Adipocyte (in vitro differentiated cells): ENCODE measurements at regions not wholly inside any gene's neighbourhood (a gene's known extent, or its start where the extent isn't known, plus 50 kb on each side); places are given as distances from the start of the nearest gene placed in this dataset.

Source experiments
- DNase-seq: peaks from one replicate; pipeline ENCODE4 v3.0.0-alpha.2; 2015; ENCODE audit warnings: low read depth
- H3K27me3 ChIP-seq: replicated peaks from 2 replicates; pipeline ENCODE4 v1.7.0; 2013; ENCODE audit warnings: mild to moderate bottlenecking, low read length, moderate library complexity; ENCODE audit not compliant: control insufficient read depth, insufficient read depth
- H3K36me3 ChIP-seq: 2 replicates; pipeline ENCODE4 v1.7.0; 2013; ENCODE audit warnings: low read length, mild to moderate bottlenecking, moderate library complexity; ENCODE audit not compliant: control insufficient read depth, insufficient read depth, severe bottlenecking
- H3K4me1 ChIP-seq: 2 replicates; pipeline ENCODE4 v1.7.0; 2013; ENCODE audit warnings: mild to moderate bottlenecking, low read length, moderate library complexity; ENCODE audit not compliant: control insufficient read depth, insufficient read depth
- H3K4me3 ChIP-seq: 2 replicates; pipeline ENCODE4 v1.7.0; 2013; ENCODE audit warnings: mild to moderate bottlenecking, low read length, moderate library complexity
- H3K9ac ChIP-seq: 2 replicates; pipeline ENCODE4 v1.7.0; 2013; ENCODE audit warnings: mild to moderate bottlenecking, low read length, moderate library complexity
- H3K9me3 ChIP-seq: 2 replicates; pipeline ENCODE4 v1.7.0; 2013; ENCODE audit warnings: mild to moderate bottlenecking, low read length, moderate library complexity; ENCODE audit not compliant: control insufficient read depth

DNA sequence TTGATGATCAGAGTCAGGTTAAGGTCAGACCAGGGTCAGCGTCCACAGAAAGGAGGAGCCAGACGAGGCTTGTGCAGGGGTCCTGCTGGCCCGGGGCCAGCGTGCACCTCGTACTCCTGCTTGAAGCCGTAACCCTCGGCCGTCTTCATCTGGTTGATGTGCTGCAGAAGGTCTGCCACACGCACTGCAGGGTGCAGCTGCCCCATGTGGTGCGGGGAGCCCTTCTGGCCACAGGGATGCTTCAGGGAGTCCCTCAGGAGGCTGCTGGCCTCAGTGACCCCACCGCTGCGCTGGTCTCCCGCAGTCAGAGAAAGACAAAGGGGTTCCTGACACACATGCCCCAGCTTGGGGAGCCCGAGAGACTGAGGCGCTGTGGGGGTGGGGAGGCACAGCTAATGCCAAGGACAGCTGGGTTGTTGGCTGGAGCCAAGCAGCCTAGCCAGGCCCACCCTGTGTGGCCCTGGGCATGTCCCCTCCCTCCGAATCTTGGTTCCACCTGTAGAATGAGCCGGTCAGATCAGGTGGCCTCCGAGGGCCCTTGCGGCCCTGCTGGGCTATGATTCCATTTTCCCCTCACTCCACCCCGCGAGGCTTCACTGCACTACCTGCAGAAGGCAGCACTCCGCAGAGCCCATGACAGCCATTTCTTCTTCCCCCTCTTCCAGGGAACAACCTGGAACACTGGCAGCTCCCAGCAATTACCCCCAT, 251.9 kb downstream of the PTPRU start:
- H3K27me3 ChIP-seq = peaks cover 30% of the 10 kb centered on the region
- H3K9ac ChIP-seq = no peak overlapping the region
- H3K4me3 ChIP-seq = no peak overlapping the region
- H3K9me3 ChIP-seq = no peaks in the 10 kb centered on the region
- no peaks in the 10 kb centered on the region for H3K4me1 ChIP-seq
- no peak for DNase-seq
- no peaks in the 10 kb centered on the region for H3K36me3 ChIP-seq

DNA sequence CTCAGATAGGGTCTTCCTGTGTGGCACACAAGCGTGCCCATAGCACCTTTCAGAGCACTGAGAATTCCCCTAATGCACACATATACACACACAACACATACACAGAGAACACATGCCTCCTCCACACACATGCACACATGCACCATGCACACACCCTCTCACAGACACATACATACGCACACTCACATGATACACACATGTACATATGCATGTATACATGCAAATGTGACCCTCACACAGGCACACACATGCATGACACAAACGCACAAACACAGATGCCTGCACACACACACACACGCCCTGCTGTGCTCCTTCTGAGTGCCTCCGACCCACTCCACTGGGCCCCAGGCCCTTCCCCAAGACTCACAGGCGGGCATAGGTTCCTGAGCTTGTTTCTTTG, 251.0 kb downstream of the PTPRU start:
- no peaks in the 10 kb centered on the region for H3K36me3 ChIP-seq
- H3K4me1 ChIP-seq = no peaks in the 10 kb centered on the region
- peaks cover 35% of the 10 kb centered on the region for H3K27me3 ChIP-seq
- H3K9ac ChIP-seq = no peak overlapping the region
- no peak for DNase-seq
- no peak overlapping the region for H3K4me3 ChIP-seq
- H3K9me3 ChIP-seq = no peaks in the 10 kb centered on the region

DNA sequence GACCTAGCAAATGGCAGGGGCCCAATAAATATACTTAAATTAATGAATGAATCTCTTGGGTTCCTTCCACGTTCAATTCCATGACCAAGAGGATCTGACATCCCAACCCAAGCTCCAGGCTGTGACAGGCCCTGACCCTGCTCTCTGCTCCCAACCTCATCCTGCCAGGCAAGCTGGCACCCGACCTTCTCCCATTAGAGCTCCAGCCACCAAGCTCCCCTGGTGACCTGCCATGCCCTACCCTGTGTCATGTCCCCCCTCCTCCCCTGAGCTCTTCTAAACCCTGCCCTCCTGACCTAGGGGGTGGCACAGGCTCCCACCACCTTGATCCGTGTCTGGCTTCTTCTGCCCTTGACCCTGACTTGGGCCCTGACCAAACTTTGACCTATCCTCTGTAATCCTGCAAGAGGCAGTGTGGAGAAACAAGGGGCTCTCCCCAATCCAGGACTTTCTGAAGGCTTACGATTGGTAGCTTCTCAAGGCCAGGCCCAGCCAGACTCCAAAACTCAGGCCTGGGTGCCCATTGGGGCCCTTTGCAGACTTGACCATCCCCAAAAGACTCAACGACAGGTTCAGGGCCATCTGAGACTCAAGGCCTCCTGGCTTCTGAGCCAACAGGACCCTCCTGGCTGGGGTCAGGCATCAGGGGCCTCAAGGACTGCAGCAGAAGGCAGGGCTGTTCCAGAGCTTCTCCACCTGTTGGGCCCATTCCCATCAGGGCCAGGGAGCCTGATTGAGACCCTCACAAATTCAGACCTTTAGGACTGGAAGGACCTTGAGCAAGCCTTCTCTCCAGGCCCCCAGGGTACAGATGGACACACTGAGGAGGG, 249.0 kb downstream of the PTPRU start:
- H3K4me3 ChIP-seq = no peak overlapping the region
- H3K9me3 ChIP-seq = peaks cover 3% of the 10 kb centered on the region
- H3K36me3 ChIP-seq = no peaks in the 10 kb centered on the region
- peaks cover 41% of the 10 kb centered on the region for H3K27me3 ChIP-seq
- no peak overlapping the region for H3K9ac ChIP-seq
- H3K4me1 ChIP-seq = no peaks in the 10 kb centered on the region
- no peak for DNase-seq

DNA sequence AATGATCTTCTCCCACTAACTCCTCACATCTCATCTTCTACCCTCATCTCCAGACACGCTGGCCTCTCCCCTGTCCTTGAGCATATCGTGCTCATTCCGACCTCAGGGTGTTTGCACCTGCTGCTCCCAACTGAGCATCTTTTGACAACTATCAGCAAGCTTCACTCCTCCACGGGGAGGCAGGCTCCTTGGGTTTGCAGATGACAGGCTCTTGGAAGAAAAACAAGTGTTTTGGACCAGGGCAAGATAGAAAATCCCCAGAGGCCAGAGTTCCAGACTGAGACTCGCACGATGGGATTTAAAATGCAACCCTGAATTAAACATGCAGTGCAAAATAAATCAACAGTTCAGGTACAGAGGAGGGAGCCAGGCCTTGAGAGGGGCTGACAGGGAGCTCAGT, 246.7 kb downstream of the PTPRU start:
- H3K9ac ChIP-seq = no peak overlapping the region
- DNase-seq = no peak
- H3K27me3 ChIP-seq = peaks cover 36% of the 10 kb centered on the region
- no peaks in the 10 kb centered on the region for H3K4me1 ChIP-seq
- no peak overlapping the region for H3K4me3 ChIP-seq
- H3K9me3 ChIP-seq = peaks cover 3% of the 10 kb centered on the region
- no peaks in the 10 kb centered on the region for H3K36me3 ChIP-seq

DNA sequence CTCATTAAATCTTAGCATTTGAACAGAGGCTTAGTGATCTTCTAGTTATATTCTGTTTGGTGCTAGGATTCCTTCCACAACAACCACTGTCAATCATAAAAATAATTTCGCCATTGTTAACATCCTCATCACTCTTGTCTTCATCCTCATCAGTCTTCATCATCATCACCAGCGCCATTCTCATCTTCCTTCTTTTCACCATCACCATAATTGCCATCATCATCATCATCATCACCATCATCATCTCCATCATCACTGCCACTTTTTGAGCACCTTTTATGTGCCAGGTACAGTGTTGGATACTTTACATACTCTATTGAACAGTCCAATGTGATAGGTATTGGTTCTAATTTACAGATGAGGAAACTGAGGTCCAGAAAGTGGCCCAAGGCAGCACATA, 245.7 kb downstream of the PTPRU start:
- Histone ChIP-seq H3K4me1 (no peaks in the 10 kb centered on the region), H3K27me3 (peaks cover 36% of the 10 kb centered on the region), H3K9ac (no peak overlapping the region), H3K9me3 (peaks cover 3% of the 10 kb centered on the region), H3K4me3 (no peak overlapping the region), H3K36me3 (no peaks in the 10 kb centered on the region)
- no peak for DNase-seq

DNA sequence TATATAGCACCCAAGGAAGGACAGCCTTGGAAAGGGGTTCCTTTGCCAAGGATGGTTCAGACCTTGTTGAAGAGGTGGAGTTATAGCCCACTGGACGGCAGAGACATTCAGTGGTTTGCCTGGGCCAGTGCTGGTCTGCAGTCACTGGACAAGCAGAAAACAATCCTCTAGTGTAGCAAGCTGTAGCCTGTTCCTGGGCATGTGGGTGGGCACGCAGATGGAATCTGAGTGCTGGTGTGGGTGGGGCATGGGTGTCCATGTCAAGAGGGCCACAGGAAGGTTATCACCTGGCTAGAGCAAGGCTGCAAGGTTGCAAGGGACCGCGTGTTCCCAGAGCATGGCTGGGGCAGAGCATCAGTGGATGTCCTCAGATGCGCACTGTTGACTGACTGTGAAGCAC, 244.7 kb downstream of the PTPRU start:
- no peak for DNase-seq
- Histone ChIP-seq H3K4me1 (no peaks in the 10 kb centered on the region), H3K27me3 (peaks cover 36% of the 10 kb centered on the region), H3K9ac (no peak overlapping the region), H3K9me3 (peaks cover 3% of the 10 kb centered on the region), H3K4me3 (no peak overlapping the region), H3K36me3 (no peaks in the 10 kb centered on the region)

DNA sequence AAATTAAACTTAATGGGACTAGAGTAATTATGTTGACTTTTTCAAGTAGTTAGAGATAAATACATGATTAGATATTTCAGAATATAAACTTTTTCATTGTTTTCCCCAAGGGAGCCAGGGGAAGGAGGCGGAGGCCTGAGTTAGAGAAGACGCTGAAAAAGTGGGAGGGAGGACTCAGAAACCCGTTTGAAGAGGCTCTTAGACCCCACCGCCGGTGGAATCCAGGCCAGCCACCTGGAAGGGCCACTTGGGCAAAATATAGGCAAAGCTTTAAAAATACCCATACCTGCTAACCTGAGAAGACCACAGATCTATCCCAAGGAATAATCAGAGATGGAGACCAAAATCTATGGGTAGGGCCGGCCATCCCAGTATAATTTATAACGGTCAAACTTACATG, 242.6 kb downstream of the PTPRU start:
- DNase-seq = no peak
- Histone ChIP-seq H3K4me3 (no peak overlapping the region), H3K36me3 (no peaks in the 10 kb centered on the region), H3K9me3 (peaks cover 3% of the 10 kb centered on the region), H3K9ac (no peak overlapping the region), H3K27me3 (peaks cover 41% of the 10 kb centered on the region), H3K4me1 (no peaks in the 10 kb centered on the region)

DNA sequence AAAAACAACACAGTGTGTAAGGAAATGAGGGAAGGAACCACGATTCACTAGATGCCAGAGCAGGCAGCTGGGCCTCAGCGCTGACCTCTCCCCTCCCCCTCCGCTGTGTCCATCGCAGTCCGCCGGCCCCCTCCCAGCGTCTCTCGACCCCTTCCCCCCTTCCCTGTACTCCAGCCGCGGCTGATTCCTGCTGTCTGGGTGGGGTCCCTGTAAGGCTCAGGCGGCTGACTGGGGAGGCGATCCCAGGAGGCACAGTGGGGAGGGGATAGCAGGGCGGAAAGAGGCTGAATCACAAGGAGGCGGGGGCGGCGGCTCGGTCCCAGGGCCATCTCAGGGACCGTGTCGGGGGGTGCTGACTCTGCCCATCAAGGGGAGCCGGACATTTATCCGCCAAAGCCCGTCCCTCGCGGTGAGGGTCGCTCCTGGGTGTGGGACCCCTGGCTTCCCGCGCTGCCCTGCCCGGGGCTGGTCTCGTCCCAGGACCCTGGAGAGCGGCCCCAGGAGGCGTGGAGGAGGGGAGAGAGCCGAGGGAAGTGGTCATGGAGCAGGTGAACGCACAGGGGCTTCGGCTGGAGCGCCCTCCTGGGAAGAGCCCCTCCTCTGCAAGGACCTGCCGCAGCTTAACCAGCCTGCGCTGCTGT, 241.9 kb downstream of the PTPRU start:
- H3K4me3 ChIP-seq = no peak overlapping the region
- H3K27me3 ChIP-seq = peaks cover 39% of the 10 kb centered on the region
- DNase-seq = no peak

DNA sequence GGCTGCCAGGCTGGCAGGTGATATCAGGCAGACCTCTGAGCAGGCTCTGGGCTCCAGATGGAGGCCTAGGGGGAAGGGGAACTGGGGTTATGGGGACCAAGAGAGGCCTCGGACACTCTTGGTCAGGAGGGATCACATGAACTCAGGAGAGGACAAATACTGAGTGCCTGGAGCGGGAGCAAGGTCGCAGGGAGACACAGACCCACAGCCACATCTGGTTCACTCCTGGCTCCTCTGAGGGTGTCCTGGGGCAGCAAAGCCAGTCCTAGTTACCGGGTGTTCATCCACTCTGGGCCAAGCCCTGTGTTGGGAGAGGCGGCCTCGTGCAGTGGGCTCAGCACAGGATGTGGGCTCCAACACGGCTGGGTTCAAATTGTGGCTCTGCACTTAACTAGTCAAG, 239.0 kb downstream of the PTPRU start:
- Histone ChIP-seq H3K9ac (no peak overlapping the region), H3K9me3 (no peaks in the 10 kb centered on the region), H3K36me3 (no peaks in the 10 kb centered on the region), H3K4me3 (no peak overlapping the region), H3K4me1 (peaks cover under 1% of the 10 kb centered on the region), H3K27me3 (peaks cover 24% of the 10 kb centered on the region)
- no peak for DNase-seq

More for the DNA sequence above, 241.9 kb downstream of the PTPRU start:
- no peaks in the 10 kb centered on the region for H3K4me1 ChIP-seq
- H3K9ac ChIP-seq = no peak overlapping the region
- H3K9me3 ChIP-seq = peaks cover 3% of the 10 kb centered on the region
- H3K36me3 ChIP-seq = no peaks in the 10 kb centered on the region

DNA sequence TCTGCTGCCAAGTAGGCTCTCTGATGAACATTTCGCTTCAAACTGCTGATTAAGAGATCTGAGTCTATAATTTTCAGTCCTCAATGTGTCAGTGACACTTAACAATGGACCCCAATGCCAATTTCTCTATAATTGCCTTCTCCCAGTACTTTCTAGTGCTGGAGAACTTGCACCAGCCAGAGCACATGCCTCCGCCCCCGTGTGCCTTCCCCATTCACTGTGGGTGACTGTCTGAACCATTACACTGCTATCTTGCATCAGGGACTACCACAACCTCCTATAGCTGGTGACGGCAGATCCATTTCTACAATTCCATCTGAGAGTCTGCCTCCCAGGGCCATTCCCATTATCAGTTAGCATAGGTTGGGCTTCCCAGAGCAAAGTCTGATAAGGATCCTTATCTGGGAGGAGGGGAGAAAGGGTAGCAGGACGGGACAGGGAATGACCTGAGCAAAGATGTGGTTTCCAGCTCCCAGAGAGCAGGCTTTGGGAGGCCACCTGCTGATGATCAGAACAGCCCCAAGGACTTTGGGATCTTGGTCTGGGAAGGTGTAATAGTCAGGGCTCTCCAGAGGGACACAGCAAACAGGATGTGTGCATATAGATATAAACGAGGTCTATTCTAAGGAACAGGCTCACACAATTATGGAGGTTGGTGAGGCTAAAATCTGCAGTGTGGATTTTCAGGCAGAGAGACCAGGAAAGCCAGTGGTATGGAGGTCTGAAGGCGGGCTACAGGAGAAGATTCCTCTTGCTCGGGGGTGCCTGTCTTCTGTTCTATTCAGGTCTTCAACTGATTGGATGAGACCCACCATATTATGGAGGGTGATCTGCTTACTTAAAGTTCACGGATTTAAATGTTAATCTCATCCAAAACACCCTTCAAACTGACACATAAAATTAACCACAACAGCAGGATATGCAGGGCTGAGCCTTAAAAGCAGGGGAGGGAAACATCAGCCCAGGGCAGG, 238.2 kb downstream of the PTPRU start:
- DNase-seq = no peak

More for the DNA sequence above, 238.2 kb downstream of the PTPRU start:
- Histone ChIP-seq H3K36me3 (no peaks in the 10 kb centered on the region), H3K4me3 (no peak overlapping the region), H3K9me3 (no peaks in the 10 kb centered on the region), H3K27me3 (peaks cover 19% of the 10 kb centered on the region), H3K9ac (no peak overlapping the region), H3K4me1 (peaks cover 9% of the 10 kb centered on the region)
